Activated CD8-positive, alpha-beta memory T cell treated with anti-CD3 and anti-CD28 coated beads, Interleukin-2, amount 50 U/mL, for 4 hours (primary cell): ENCODE measurements at regions not wholly inside any gene's neighbourhood (a gene's known extent, or its start where the extent isn't known, plus 50 kb on each side); places are given as distances from the start of the nearest gene placed in this dataset.

ENCODE experiments used
- DNase-seq: peaks from one replicate; pipeline ENCODE4 v3.0.0-alpha.2; 2020

GRCh38 chr2:155755481-155755880, 577.0 kb downstream of the NR4A2 start:
- no peak for DNase-seq

GRCh38 chr2:155748131-155748530, 584.4 kb downstream of the NR4A2 start:
- no peak for DNase-seq

- DNase-seq, result no peak
Measured at GRCh38 chr2:155747531-155747930, 585.0 kb downstream of the NR4A2 start.

GRCh38 chr2:155733091-155733853, 599.2 kb downstream of the NR4A2 start:
- no peak for DNase-seq

GRCh38 chr2:155730804-155731203, 601.7 kb downstream of the NR4A2 start:
- DNase-seq, result no peak

- no peak for DNase-seq
Measured at GRCh38 chr2:155727187-155727895, 605.2 kb downstream of the NR4A2 start.

- no peak for DNase-seq
Measured at GRCh38 chr2:155722290-155722689, 610.2 kb downstream of the NR4A2 start.

GRCh38 chr2:155715705-155716104, 616.8 kb downstream of the NR4A2 start:
- DNase-seq, result no peak

- DNase-seq, result no peak
Measured at GRCh38 chr2:155714983-155715382, 617.5 kb downstream of the NR4A2 start.

- no peak for DNase-seq
Measured at GRCh38 chr2:155708071-155708470, 624.5 kb downstream of the NR4A2 start.

GRCh38 chr2:155703917-155704316, 628.6 kb downstream of the NR4A2 start:
- DNase-seq, result no peak

- DNase-seq, result no peak
Measured at GRCh38 chr2:155703048-155703447, 629.5 kb downstream of the NR4A2 start.

GRCh38 chr2:155701721-155702120, 630.8 kb downstream of the NR4A2 start:
- DNase-seq, result no peak

- no peak for DNase-seq
Measured at GRCh38 chr2:155696571-155696970, 636.0 kb downstream of the NR4A2 start.

- DNase-seq, result no peak
Measured at GRCh38 chr2:155695505-155695904, 637.0 kb downstream of the NR4A2 start.

GRCh38 chr2:155692856-155693255, 639.7 kb downstream of the NR4A2 start:
- DNase-seq, result no peak

- DNase-seq, result no peak
Measured at GRCh38 chr2:155692106-155692505, 640.4 kb downstream of the NR4A2 start.

- DNase-seq, result no peak
Measured at GRCh38 chr2:155690785-155691184, 641.7 kb downstream of the NR4A2 start.

GRCh38 chr2:155689791-155690190, 642.7 kb downstream of the NR4A2 start:
- DNase-seq, result no peak

- DNase-seq, result no peak
Measured at GRCh38 chr2:155687181-155687580, 645.3 kb downstream of the NR4A2 start.

- DNase-seq, result no peak
Measured at GRCh38 chr2:155679647-155680046, 652.9 kb downstream of the NR4A2 start.

GRCh38 chr2:155675920-155676319, 656.6 kb downstream of the NR4A2 start:
- no peak for DNase-seq

GRCh38 chr2:155665704-155666103, 666.8 kb downstream of the NR4A2 start:
- no peak for DNase-seq

- DNase-seq, result no peak
Measured at GRCh38 chr2:155663265-155663664, 669.3 kb downstream of the NR4A2 start.

- DNase-seq, result no peak
Measured at GRCh38 chr2:155662224-155662623, 670.3 kb downstream of the NR4A2 start.
